H1 (cell line): ENCODE measurements at regions not wholly inside any gene's neighbourhood (a gene's known extent, or its start where the extent isn't known, plus 50 kb on each side); places are given as distances from the start of the nearest gene placed in this dataset.

ENCODE experiments used
- CTCF ChIA-PET: fragments of 300-600 bp; sonication (Branson Sonifier 250); formaldehyde crosslinking; loops from one replicate; lab custom pipeline; 2021; ENCODE audit not compliant: partially characterized antibody; lab: Charles Lee
- POLR2A ChIA-PET: fragments of 300-600 bp; sonication (Branson Sonifier 250); formaldehyde crosslinking; loops from one replicate; lab custom pipeline; 2021; ENCODE audit warnings: inconsistent platforms; ENCODE audit not compliant: partially characterized antibody; lab: Charles Lee
- DNase-seq, 2 experiments: peaks; one replicate each; pipeline versions ENCODE4 v3.0.0 to v3.0.0-alpha.2; 2010 to 2022; ENCODE audit warnings: low spot score in 2 of 2, low read depth in 1 of 2, mixed read lengths in 1 of 2
- FAIRE-seq: peaks from 2 replicates; lab custom pipeline; 2011; peaks lifted over from hg19 to GRCh38; lab: Jason Lieb, UNC
- H2AFZ ChIP-seq: 2 replicates; pipeline ENCODE4 v1.8.1; 2012; ENCODE audit warnings: low read length, inconsistent platforms
- H2AK5ac ChIP-seq: 2 replicates; pipeline ENCODE4 v1.6.1; 2013; ENCODE audit warnings: low read depth, low read length
- H2BK120ac ChIP-seq: replicated peaks from 2 replicates; pipeline ENCODE3; 2013; ENCODE audit warnings: low read depth, low read length, inconsistent platforms
- H2BK12ac ChIP-seq: 2 replicates; pipeline ENCODE4 v1.6.1; 2013; ENCODE audit warnings: low read depth, low read length
- H2BK15ac ChIP-seq: 2 replicates; pipeline ENCODE4 v1.6.1; 2013; ENCODE audit warnings: low read length
- H2BK20ac ChIP-seq: 2 replicates; pipeline ENCODE4 v1.6.1; 2013; ENCODE audit warnings: low read length
- H2BK5ac ChIP-seq: 2 replicates; pipeline ENCODE4 v1.6.1; 2013; ENCODE audit warnings: low read depth, low read length
- H3K14ac ChIP-seq: 2 replicates; pipeline ENCODE4 v1.6.1; 2013; ENCODE audit warnings: inconsistent platforms; ENCODE audit not compliant: insufficient read length
- H3K18ac ChIP-seq: 2 replicates; pipeline ENCODE4 v1.6.1; 2013; ENCODE audit warnings: low read length; ENCODE audit errors: extremely low read depth
- H3K23ac ChIP-seq: 2 replicates; pipeline ENCODE4 v1.6.1; 2013; ENCODE audit warnings: inconsistent platforms; ENCODE audit not compliant: insufficient read length
- H3K23me2 ChIP-seq: 2 replicates; pipeline ENCODE4 v1.6.1; 2013; ENCODE audit warnings: low read depth, low read length
- H3K27ac ChIP-seq: 2 replicates; pipeline ENCODE4 v1.6.1; 2011; ENCODE audit warnings: low read depth, low read length, inconsistent platforms
- H3K27me3 ChIP-seq, 4 experiments: replicated peaks in 1 of 4; 1 replicate in 1 of 4; 2 replicates in 3 of 4; pipeline versions ENCODE4 v1.6.1 to v1.8.1; 2011 to 2013; ENCODE audit warnings: low read length in 3 of 4, mild to moderate bottlenecking in 3 of 4, inconsistent platforms in 2 of 4, mixed read lengths in 2 of 4, moderate library complexity in 1 of 4; ENCODE audit not compliant: control insufficient read depth in 3 of 4, insufficient read depth in 3 of 4; ENCODE audit errors: extremely low read depth in 1 of 4
- H3K36me3 ChIP-seq, 4 experiments: 2 replicates each; pipeline versions ENCODE4 v1.6.1 to v1.8.1; 2011 to 2013; ENCODE audit warnings: mild to moderate bottlenecking in 4 of 4, low read length in 3 of 4, moderate library complexity in 2 of 4, control low read depth in 1 of 4, inconsistent platforms in 1 of 4; ENCODE audit not compliant: insufficient read depth in 4 of 4, control insufficient read depth in 2 of 4
- H3K4ac ChIP-seq: replicated peaks from 2 replicates; pipeline ENCODE3; 2013; ENCODE audit warnings: low read length, low read depth, mixed read lengths, inconsistent platforms; ENCODE audit not compliant: insufficient read length
- H3K4me1 ChIP-seq, 4 experiments: replicated peaks in 1 of 4; 1 replicate in 1 of 4; 2 replicates in 3 of 4; pipeline versions ENCODE4 v1.6.1 to v1.8.1; 2011 to 2013; ENCODE audit warnings: low read length in 3 of 4, inconsistent platforms in 2 of 4, mixed read lengths in 1 of 4; ENCODE audit not compliant: insufficient read depth in 4 of 4, control insufficient read depth in 3 of 4
- H3K4me2 ChIP-seq, 2 experiments: 2 replicates each; pipeline versions ENCODE4 v1.6.1 to v1.8.1; 2011 to 2013; ENCODE audit warnings: low read depth in 2 of 2, low read length in 2 of 2, control low read depth in 1 of 2, inconsistent platforms in 1 of 2, mild to moderate bottlenecking in 1 of 2; ENCODE audit not compliant: insufficient read depth in 1 of 2
- H3K4me3 ChIP-seq, 4 experiments: fragments of 200-600, 300-600 bp in 1 of 4; sonication (generic), shearing (Covaris generic), sonication (Bioruptor Twin) in 1 of 4; 2 replicates each; pipeline versions ENCODE4 v1.5.1 to v1.8.1; 2011 to 2016; ENCODE audit warnings: low read length in 4 of 4, low read depth in 3 of 4, control low read depth in 2 of 4, inconsistent platforms in 2 of 4, mild to moderate bottlenecking in 2 of 4, mixed read lengths in 1 of 4, moderate library complexity in 1 of 4; ENCODE audit not compliant: insufficient read depth in 2 of 4; ENCODE audit errors: extremely low read depth in 1 of 4
- H3K56ac ChIP-seq: replicated peaks from 2 replicates; pipeline ENCODE3; 2013; ENCODE audit warnings: low read depth, mild to moderate bottlenecking, mixed read lengths, low read length, inconsistent platforms; ENCODE audit not compliant: insufficient read length
- H3K79me1 ChIP-seq: 2 replicates; pipeline ENCODE4 v1.6.1; 2013; ENCODE audit warnings: low read depth, low read length, control low read depth
- H3K79me2 ChIP-seq, 2 experiments: 2 replicates each; pipeline versions ENCODE4 v1.6.1 to v1.8.1; 2012 to 2013; ENCODE audit warnings: low read length in 2 of 2, mild to moderate bottlenecking in 2 of 2, inconsistent platforms in 1 of 2; ENCODE audit not compliant: insufficient read depth in 2 of 2, control insufficient read depth in 1 of 2
- H3K9ac ChIP-seq, 4 experiments: replicated peaks in 1 of 4; 1 replicate in 1 of 4; 2 replicates in 3 of 4; pipeline versions ENCODE4 v1.6.1 to v1.8.1; 2011 to 2013; ENCODE audit warnings: low read depth in 3 of 4, low read length in 3 of 4, control low read depth in 2 of 4, mild to moderate bottlenecking in 2 of 4, moderate library complexity in 2 of 4, inconsistent platforms in 1 of 4; ENCODE audit errors: extremely low read depth in 1 of 4
- H3K9me3 ChIP-seq, 2 experiments: 2 replicates each; pipeline versions ENCODE4 v1.6.1 to v1.8.1; 2012 to 2013; ENCODE audit warnings: mild to moderate bottlenecking in 2 of 2, moderate library complexity in 2 of 2, control low read depth in 1 of 2, inconsistent platforms in 1 of 2, low read depth in 1 of 2, low read length in 1 of 2, mixed read lengths in 1 of 2; ENCODE audit not compliant: insufficient read depth in 2 of 2
- H4K20me1 ChIP-seq, 2 experiments: replicated peaks in 1 of 2; 2 replicates each; pipeline versions ENCODE3 to v1.8.1; 2011 to 2013; ENCODE audit warnings: inconsistent platforms in 2 of 2, low read length in 2 of 2, mild to moderate bottlenecking in 1 of 2; ENCODE audit not compliant: insufficient read depth in 2 of 2, control insufficient read depth in 1 of 2
- H4K5ac ChIP-seq: 2 replicates; pipeline ENCODE4 v1.6.1; 2013; ENCODE audit warnings: low read length, low read depth, mixed read lengths, inconsistent platforms; ENCODE audit not compliant: insufficient read length
- H4K8ac ChIP-seq: 2 replicates; pipeline ENCODE4 v1.8.0; 2013; ENCODE audit warnings: mild to moderate bottlenecking, moderate library complexity, low read length, inconsistent platforms; ENCODE audit not compliant: insufficient read depth; ENCODE audit errors: extremely low read depth
- H4K91ac ChIP-seq: replicated peaks from 2 replicates; pipeline ENCODE3; 2013; ENCODE audit warnings: low read length, mixed read lengths, inconsistent platforms; ENCODE audit not compliant: insufficient read length
- WGBS, 2 experiments: shearing (Covaris generic) in 1 of 2; methylation state at CpG; one replicate each; pipeline versions ENCODE4 v1.1.6 to v1.1.7; 2013 to 2015; ENCODE audit warnings: low lambda C conversion rate in 2 of 2, mixed read lengths in 2 of 2, inconsistent platforms in 1 of 2, low coverage in 1 of 2, missing lambda C conversion rate in 1 of 2; ENCODE audit not compliant: insufficient replicate concordance in 2 of 2, insufficient coverage in 1 of 2, insufficient read length in 1 of 2; ENCODE audit errors: extremely low coverage in 1 of 2, missing lambda C conversion rate in 1 of 2; 5-methylcytosine and 5-hydroxymethylcytosine counted together

DNA sequence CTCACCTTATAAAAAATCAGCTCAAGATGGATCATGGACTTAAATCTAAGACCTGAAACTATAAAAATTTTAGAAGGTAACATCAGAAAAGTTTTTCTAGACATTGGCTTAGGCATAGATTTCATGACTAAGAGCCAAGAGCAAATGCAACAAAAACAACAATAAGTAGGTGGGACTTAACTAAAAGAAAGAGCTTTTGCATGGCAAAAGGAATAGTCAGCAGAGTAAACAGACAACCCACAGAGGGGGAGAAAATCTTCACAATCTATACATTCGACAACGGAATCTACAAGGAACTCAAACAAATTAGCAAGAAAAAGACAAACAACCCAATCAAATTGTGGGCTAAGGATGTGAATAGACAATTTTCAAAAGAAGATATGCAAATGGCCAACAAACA, 368.4 kb upstream of the KIF2B start:
- Histone ChIP-seq H2BK12ac (no peak overlapping the region), H2BK20ac (peak overlapping the region; percentile 95; the same call in 1 of the 2 replicates), H3K27ac (0 out of 2 replicates have a peak overlapping the region, but pooled peaks have one; percentile 35), H4K8ac (no peak overlapping the region), H3K4me2 (peak overlapping the region; percentile 15 to 36; a peak in 3 of 4 replicates), H3K4me3 (peak overlapping the region in 1 of 4 experiments; percentile 9; a peak in 1 of 8 replicates), H4K5ac (no peak overlapping the region), H3K79me2 (no peaks in the 10 kb centered on the region), H2AK5ac (no peak overlapping the region), H3K9me3 (peaks cover 17 to 20% of the 10 kb centered on the region in 2 experiments), H2AFZ (no peak overlapping the region), H4K91ac (no peak overlapping the region), H3K23ac (no peak overlapping the region), H4K20me1 (no peaks in the 10 kb centered on the region), H3K56ac (no peak overlapping the region), H2BK5ac (peak overlapping the region; percentile 94; the same call in 1 of the 2 replicates), H3K14ac (no peak overlapping the region), H3K79me1 (no peaks in the 10 kb centered on the region), H3K4ac (no peak overlapping the region), H3K23me2 (no peaks in the 10 kb centered on the region; the same call in 1 of the 2 replicates), H3K18ac (no peak overlapping the region), H3K27me3 (peaks cover 0 to 1% (median 0%) of the 10 kb centered on the region in 4 experiments; a peak in 1 of 7 replicates), H3K36me3 (peaks cover 0 to 17% (median 7%) of the 10 kb centered on the region in 4 experiments; a peak in 3 of 8 replicates), H3K4me1 (peaks cover 0 to 7% (median 2%) of the 10 kb centered on the region in 4 experiments; a peak in 2 of 7 replicates), H2BK120ac (no peak overlapping the region), H2BK15ac (no peak overlapping the region), H3K9ac (no peak overlapping the region)
- CTCF ChIA-PET: no interaction called here
- WGBS, 2 experiments: 2% methylated on average over 2 of the region's 2 CpGs; no CpG with 5 or more reads in 1 of the 2 experiments
- DNase-seq (no peak), FAIRE-seq (no peak)
- POLR2A ChIA-PET: no interaction called here
